H1 (cell line): ENCODE measurements at regions not wholly inside any gene's neighbourhood (a gene's known extent, or its start where the extent isn't known, plus 50 kb on each side); places are given as distances from the start of the nearest gene placed in this dataset.
A peak's percentile ranks its signal among the peaks of the same experiment; 100 is the strongest.

ENCODE experiments used
- CTCF ChIA-PET: fragments of 300-600 bp; sonication (Branson Sonifier 250); formaldehyde crosslinking; loops from one replicate; lab custom pipeline; 2021; ENCODE audit not compliant: partially characterized antibody; lab: Charles Lee
- POLR2A ChIA-PET: fragments of 300-600 bp; sonication (Branson Sonifier 250); formaldehyde crosslinking; loops from one replicate; lab custom pipeline; 2021; ENCODE audit warnings: inconsistent platforms; ENCODE audit not compliant: partially characterized antibody; lab: Charles Lee
- DNase-seq, 2 experiments: peaks; one replicate each; pipeline versions ENCODE4 v3.0.0 to v3.0.0-alpha.2; 2010 to 2022; ENCODE audit warnings: low spot score in 2 of 2, low read depth in 1 of 2, mixed read lengths in 1 of 2
- FAIRE-seq: peaks from 2 replicates; lab custom pipeline; 2011; peaks lifted over from hg19 to GRCh38; lab: Jason Lieb, UNC
- H2AFZ ChIP-seq: 2 replicates; pipeline ENCODE4 v1.8.1; 2012; ENCODE audit warnings: low read length, inconsistent platforms
- H2AK5ac ChIP-seq: 2 replicates; pipeline ENCODE4 v1.6.1; 2013; ENCODE audit warnings: low read depth, low read length
- H2BK120ac ChIP-seq: replicated peaks from 2 replicates; pipeline ENCODE3; 2013; ENCODE audit warnings: low read depth, low read length, inconsistent platforms
- H2BK12ac ChIP-seq: 2 replicates; pipeline ENCODE4 v1.6.1; 2013; ENCODE audit warnings: low read depth, low read length
- H2BK15ac ChIP-seq: 2 replicates; pipeline ENCODE4 v1.6.1; 2013; ENCODE audit warnings: low read length
- H2BK20ac ChIP-seq: 2 replicates; pipeline ENCODE4 v1.6.1; 2013; ENCODE audit warnings: low read length
- H2BK5ac ChIP-seq: 2 replicates; pipeline ENCODE4 v1.6.1; 2013; ENCODE audit warnings: low read depth, low read length
- H3K14ac ChIP-seq: 2 replicates; pipeline ENCODE4 v1.6.1; 2013; ENCODE audit warnings: inconsistent platforms; ENCODE audit not compliant: insufficient read length
- H3K18ac ChIP-seq: 2 replicates; pipeline ENCODE4 v1.6.1; 2013; ENCODE audit warnings: low read length; ENCODE audit errors: extremely low read depth
- H3K23ac ChIP-seq: 2 replicates; pipeline ENCODE4 v1.6.1; 2013; ENCODE audit warnings: inconsistent platforms; ENCODE audit not compliant: insufficient read length
- H3K23me2 ChIP-seq: 2 replicates; pipeline ENCODE4 v1.6.1; 2013; ENCODE audit warnings: low read depth, low read length
- H3K27ac ChIP-seq: 2 replicates; pipeline ENCODE4 v1.6.1; 2011; ENCODE audit warnings: low read depth, low read length, inconsistent platforms
- H3K27me3 ChIP-seq, 4 experiments: replicated peaks in 1 of 4; 1 replicate in 1 of 4; 2 replicates in 3 of 4; pipeline versions ENCODE4 v1.6.1 to v1.8.1; 2011 to 2013; ENCODE audit warnings: low read length in 3 of 4, mild to moderate bottlenecking in 3 of 4, inconsistent platforms in 2 of 4, mixed read lengths in 2 of 4, moderate library complexity in 1 of 4; ENCODE audit not compliant: control insufficient read depth in 3 of 4, insufficient read depth in 3 of 4; ENCODE audit errors: extremely low read depth in 1 of 4
- H3K36me3 ChIP-seq, 4 experiments: 2 replicates each; pipeline versions ENCODE4 v1.6.1 to v1.8.1; 2011 to 2013; ENCODE audit warnings: mild to moderate bottlenecking in 4 of 4, low read length in 3 of 4, moderate library complexity in 2 of 4, control low read depth in 1 of 4, inconsistent platforms in 1 of 4; ENCODE audit not compliant: insufficient read depth in 4 of 4, control insufficient read depth in 2 of 4
- H3K4ac ChIP-seq: replicated peaks from 2 replicates; pipeline ENCODE3; 2013; ENCODE audit warnings: low read length, low read depth, mixed read lengths, inconsistent platforms; ENCODE audit not compliant: insufficient read length
- H3K4me1 ChIP-seq, 4 experiments: replicated peaks in 1 of 4; 1 replicate in 1 of 4; 2 replicates in 3 of 4; pipeline versions ENCODE4 v1.6.1 to v1.8.1; 2011 to 2013; ENCODE audit warnings: low read length in 3 of 4, inconsistent platforms in 2 of 4, mixed read lengths in 1 of 4; ENCODE audit not compliant: insufficient read depth in 4 of 4, control insufficient read depth in 3 of 4
- H3K4me2 ChIP-seq, 2 experiments: 2 replicates each; pipeline versions ENCODE4 v1.6.1 to v1.8.1; 2011 to 2013; ENCODE audit warnings: low read depth in 2 of 2, low read length in 2 of 2, control low read depth in 1 of 2, inconsistent platforms in 1 of 2, mild to moderate bottlenecking in 1 of 2; ENCODE audit not compliant: insufficient read depth in 1 of 2
- H3K4me3 ChIP-seq, 4 experiments: fragments of 200-600, 300-600 bp in 1 of 4; sonication (generic), shearing (Covaris generic), sonication (Bioruptor Twin) in 1 of 4; 2 replicates each; pipeline versions ENCODE4 v1.5.1 to v1.8.1; 2011 to 2016; ENCODE audit warnings: low read length in 4 of 4, low read depth in 3 of 4, control low read depth in 2 of 4, inconsistent platforms in 2 of 4, mild to moderate bottlenecking in 2 of 4, mixed read lengths in 1 of 4, moderate library complexity in 1 of 4; ENCODE audit not compliant: insufficient read depth in 2 of 4; ENCODE audit errors: extremely low read depth in 1 of 4
- H3K56ac ChIP-seq: replicated peaks from 2 replicates; pipeline ENCODE3; 2013; ENCODE audit warnings: low read depth, mild to moderate bottlenecking, mixed read lengths, low read length, inconsistent platforms; ENCODE audit not compliant: insufficient read length
- H3K79me1 ChIP-seq: 2 replicates; pipeline ENCODE4 v1.6.1; 2013; ENCODE audit warnings: low read depth, low read length, control low read depth
- H3K79me2 ChIP-seq, 2 experiments: 2 replicates each; pipeline versions ENCODE4 v1.6.1 to v1.8.1; 2012 to 2013; ENCODE audit warnings: low read length in 2 of 2, mild to moderate bottlenecking in 2 of 2, inconsistent platforms in 1 of 2; ENCODE audit not compliant: insufficient read depth in 2 of 2, control insufficient read depth in 1 of 2
- H3K9ac ChIP-seq, 4 experiments: replicated peaks in 1 of 4; 1 replicate in 1 of 4; 2 replicates in 3 of 4; pipeline versions ENCODE4 v1.6.1 to v1.8.1; 2011 to 2013; ENCODE audit warnings: low read depth in 3 of 4, low read length in 3 of 4, control low read depth in 2 of 4, mild to moderate bottlenecking in 2 of 4, moderate library complexity in 2 of 4, inconsistent platforms in 1 of 4; ENCODE audit errors: extremely low read depth in 1 of 4
- H3K9me3 ChIP-seq, 2 experiments: 2 replicates each; pipeline versions ENCODE4 v1.6.1 to v1.8.1; 2012 to 2013; ENCODE audit warnings: mild to moderate bottlenecking in 2 of 2, moderate library complexity in 2 of 2, control low read depth in 1 of 2, inconsistent platforms in 1 of 2, low read depth in 1 of 2, low read length in 1 of 2, mixed read lengths in 1 of 2; ENCODE audit not compliant: insufficient read depth in 2 of 2
- H4K20me1 ChIP-seq, 2 experiments: replicated peaks in 1 of 2; 2 replicates each; pipeline versions ENCODE3 to v1.8.1; 2011 to 2013; ENCODE audit warnings: inconsistent platforms in 2 of 2, low read length in 2 of 2, mild to moderate bottlenecking in 1 of 2; ENCODE audit not compliant: insufficient read depth in 2 of 2, control insufficient read depth in 1 of 2
- H4K5ac ChIP-seq: 2 replicates; pipeline ENCODE4 v1.6.1; 2013; ENCODE audit warnings: low read length, low read depth, mixed read lengths, inconsistent platforms; ENCODE audit not compliant: insufficient read length
- H4K8ac ChIP-seq: 2 replicates; pipeline ENCODE4 v1.8.0; 2013; ENCODE audit warnings: mild to moderate bottlenecking, moderate library complexity, low read length, inconsistent platforms; ENCODE audit not compliant: insufficient read depth; ENCODE audit errors: extremely low read depth
- H4K91ac ChIP-seq: replicated peaks from 2 replicates; pipeline ENCODE3; 2013; ENCODE audit warnings: low read length, mixed read lengths, inconsistent platforms; ENCODE audit not compliant: insufficient read length
- CBX5 ChIP-seq: fragments of 300-800, 300-1000 bp; sonication (generic); IDR thresholded peaks from 2 replicates; pipeline ENCODE4 v1.7.1; 2016; ENCODE audit warnings: antibody characterized with exemption, low read length, low read depth
- CHD1 ChIP-seq: IDR thresholded peaks from 2 replicates; pipeline ENCODE4 v1.6.1; 2012; ENCODE audit warnings: low read depth, low read length, improper control_type of control experiment
- CTCF ChIP-seq, 3 experiments: IDR thresholded peaks; 1 replicate in 2 of 3; 2 replicates in 1 of 3; pipeline versions ENCODE4 v1.5.1 to v1.6.1; 2011; ENCODE audit warnings: low read length in 3 of 3, mild to moderate bottlenecking in 3 of 3, inconsistent platforms in 2 of 3, low read depth in 1 of 3, moderate library complexity in 1 of 3; ENCODE audit not compliant: insufficient read depth in 1 of 3; ENCODE audit errors: control extremely low read depth in 1 of 3
- EGR1 ChIP-seq: IDR thresholded peaks from 2 replicates; pipeline ENCODE4 v1.6.1; 2011; ENCODE audit warnings: low read depth, low read length, borderline replicate concordance
- JUN ChIP-seq: IDR thresholded peaks from 2 replicates; pipeline ENCODE4 v1.6.1; 2011; ENCODE audit warnings: low read depth, mild to moderate bottlenecking, improper control_type of control experiment, low read length
- NANOG ChIP-seq: IDR thresholded peaks from 2 replicates; pipeline ENCODE4 v1.6.1; 2011; ENCODE audit warnings: low read length, low read depth, mild to moderate bottlenecking, inconsistent platforms; ENCODE audit not compliant: insufficient read depth, poor library complexity, severe bottlenecking
- SP4 ChIP-seq: IDR thresholded peaks from 2 replicates; pipeline ENCODE4 v1.6.1; 2012; ENCODE audit warnings: low read length, inconsistent platforms
- SRF ChIP-seq: IDR thresholded peaks from 2 replicates; pipeline ENCODE4 v1.6.1; 2011; ENCODE audit warnings: mild to moderate bottlenecking, low read depth, low read length, moderate library complexity
- SUZ12 ChIP-seq: fragments of 200-600 bp; sonication (generic); IDR thresholded peaks from 2 replicates; pipeline ENCODE4 v1.6.1; 2012; ENCODE audit warnings: mild to moderate bottlenecking, inconsistent platforms, low read length, moderate library complexity, mixed read lengths
- YY1 ChIP-seq: IDR thresholded peaks from 2 replicates; pipeline ENCODE4 v1.6.1; 2011; ENCODE audit warnings: low read depth, mild to moderate bottlenecking, low read length
- WGBS, 2 experiments: shearing (Covaris generic) in 1 of 2; methylation state at CpG; one replicate each; pipeline versions ENCODE4 v1.1.6 to v1.1.7; 2013 to 2015; ENCODE audit warnings: low lambda C conversion rate in 2 of 2, mixed read lengths in 2 of 2, inconsistent platforms in 1 of 2, low coverage in 1 of 2, missing lambda C conversion rate in 1 of 2; ENCODE audit not compliant: insufficient replicate concordance in 2 of 2, insufficient coverage in 1 of 2, insufficient read length in 1 of 2; ENCODE audit errors: extremely low coverage in 1 of 2, missing lambda C conversion rate in 1 of 2; 5-methylcytosine and 5-hydroxymethylcytosine counted together

GRCh38 chr4:126969360-126970235 lies 663.2 kb upstream of the INTU start:
- Histone ChIP-seq H2BK15ac (no peak overlapping the region), H3K4me3 (no peak overlapping the region), H3K4me2 (no peak overlapping the region), H4K8ac (no peak overlapping the region), H4K91ac (no peak overlapping the region), H2BK120ac (no peak overlapping the region), H3K79me2 (no peaks in the 10 kb centered on the region), H2AFZ (0 out of 2 replicates have a peak overlapping the region, but pooled peaks have one; percentile 5), H3K9ac (no peak overlapping the region), H2BK5ac (no peak overlapping the region), H3K36me3 (no peaks in the 10 kb centered on the region), H3K23me2 (no peaks in the 10 kb centered on the region), H3K23ac (no peak overlapping the region), H2BK20ac (no peak overlapping the region), H3K27me3 (no peaks in the 10 kb centered on the region), H3K9me3 (no peaks in the 10 kb centered on the region), H3K14ac (no peak overlapping the region), H4K20me1 (no peaks in the 10 kb centered on the region), H3K56ac (no peak overlapping the region), H4K5ac (no peak overlapping the region), H2BK12ac (no peak overlapping the region), H3K79me1 (no peaks in the 10 kb centered on the region), H3K4me1 (no peaks in the 10 kb centered on the region), H3K4ac (no peak overlapping the region), H2AK5ac (no peak overlapping the region), H3K27ac (no peak overlapping the region), H3K18ac (no peak overlapping the region)
- ChIA-PET POLR2A (no interaction called here), CTCF (interaction anchor here (0.6 kb wide), 2 partner anchors 153 to 1330 kb away, joined by 3 read pairs; no protein-coding TSS in a partner anchor)
- 92% methylated on average over 6 of the region's 6 CpGs; no CpG with 5 or more reads in 1 of the 2 experiments for WGBS, 2 experiments
- FAIRE-seq (no peak), DNase-seq (no peak)
- TF ChIP-seq SP4: no peak
- TF ChIP-seq JUN: no peak
- TF ChIP-seq NANOG: no peak
- TF ChIP-seq CBX5: no peak
- no peak for TF ChIP-seq SUZ12
- TF ChIP-seq EGR1: no peak
- no peak for TF ChIP-seq CTCF (IDR thresholded peaks at IDR 0.05; ENCODE audit: control extremely low read depth in 1 of 3, insufficient read depth in 1 of 3, low read depth in 1 of 3, low read length in 3 of 3)
- no peak for TF ChIP-seq CHD1
- no peak for TF ChIP-seq YY1
- TF ChIP-seq SRF: no peak
